ENCODE measurements at regions not wholly inside any gene's neighbourhood (a gene's known extent, or its start where the extent isn't known, plus 50 kb on each side); places are given as distances from the start of the nearest gene placed in this dataset.

DNA sequence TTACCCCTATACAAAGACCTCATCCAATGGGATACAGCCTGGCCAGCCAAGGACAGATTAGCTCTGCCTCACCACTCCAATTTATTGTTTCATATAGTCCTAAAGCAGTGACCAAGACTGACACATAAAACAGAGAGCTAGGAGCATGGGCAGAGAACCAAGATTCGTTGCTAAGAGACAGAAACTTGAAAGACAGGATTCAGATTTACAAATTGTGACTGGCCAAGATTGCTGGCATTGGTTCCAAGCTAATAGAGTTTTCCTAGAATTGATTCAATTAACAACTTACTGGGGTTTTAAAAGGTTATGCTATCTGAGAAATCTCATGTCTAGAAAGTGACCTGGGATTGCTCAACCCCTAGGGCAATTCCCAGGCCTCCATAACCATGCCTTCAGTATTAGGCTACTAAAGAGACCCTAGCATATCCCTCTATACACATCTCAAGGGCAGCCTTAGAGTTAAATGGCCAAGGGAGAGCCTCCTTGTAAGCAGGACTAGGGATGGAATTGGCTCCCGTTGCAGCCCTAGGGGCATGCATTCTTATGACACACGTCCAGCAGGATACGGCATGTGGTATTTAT is 75.6 kb downstream of the ICOS start:
- TF ChIP-seq FOXP2 (optimal IDR thresholded peaks at IDR 0.05; ENCODE audit: control extremely low read depth, extremely low read length, insufficient read depth) (no peak), EZH2 (IDR thresholded peaks at IDR 0.05) (no peak), POLR2AphosphoS5 (IDR thresholded peaks at IDR 0.05; ENCODE audit: borderline replicate concordance, low read depth, low read length) (no peak)
- Histone ChIP-seq H3K9ac (ENCODE audit: insufficient read length) (no peak overlapping the region), H3K36me3 (ENCODE audit: insufficient read depth, low read length) (no peaks in the 10 kb centered on the region), H3K27ac (no peak overlapping the region), H3K9me3 (ENCODE audit: low read depth, low read length) (no peaks in the 10 kb centered on the region), H3K4me3 (no peak overlapping the region)
- no peak for DNase-seq (ENCODE audit: low read depth, low spot score)

DNA sequence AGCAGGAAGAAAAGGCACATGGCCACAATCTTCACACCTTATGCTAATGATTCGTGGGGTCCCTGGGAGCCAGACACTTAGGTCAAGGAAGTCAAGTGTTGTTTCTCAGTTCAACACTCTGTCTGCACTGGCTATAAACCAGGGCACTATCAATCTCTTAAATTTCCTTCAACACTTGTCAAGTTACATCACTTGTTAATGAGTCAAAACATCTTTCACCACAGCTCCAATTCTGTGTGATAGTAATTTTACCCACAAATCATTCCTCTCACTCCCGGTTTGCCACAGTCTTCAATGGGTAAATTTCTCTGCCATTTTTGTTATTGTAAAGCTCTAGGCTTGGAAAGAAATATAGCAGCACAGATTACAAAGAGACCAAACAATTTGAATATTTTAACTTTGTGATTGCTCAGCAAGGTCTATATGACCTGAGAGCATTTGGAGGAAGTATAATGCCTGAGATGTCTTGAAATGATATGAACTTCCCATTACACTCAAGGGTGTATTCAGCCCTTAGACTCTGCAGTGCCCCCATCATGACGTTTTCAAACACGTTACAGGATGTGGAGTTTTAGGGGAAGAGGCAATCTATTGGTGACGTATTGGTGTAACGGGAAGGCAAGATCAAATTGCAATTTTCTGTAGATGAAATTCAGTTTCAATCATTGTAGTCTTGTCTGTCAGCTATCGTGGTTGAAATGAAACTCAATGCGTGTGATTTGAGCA is 78.7 kb downstream of the ICOS start:
- Histone ChIP-seq H3K9me3 (ENCODE audit: low read depth, low read length) (no peaks in the 10 kb centered on the region), H3K9ac (ENCODE audit: insufficient read length) (no peak overlapping the region), H3K27ac (no peak overlapping the region), H3K4me3 (no peak overlapping the region), H3K36me3 (ENCODE audit: insufficient read depth, low read length) (no peaks in the 10 kb centered on the region)
- TF ChIP-seq POLR2AphosphoS5 (IDR thresholded peaks at IDR 0.05; ENCODE audit: borderline replicate concordance, low read depth, low read length) (no peak), FOXP2 (optimal IDR thresholded peaks at IDR 0.05; ENCODE audit: control extremely low read depth, extremely low read length, insufficient read depth) (no peak), EZH2 (IDR thresholded peaks at IDR 0.05) (no peak)
- DNase-seq (ENCODE audit: low read depth, low spot score): no peak

DNA sequence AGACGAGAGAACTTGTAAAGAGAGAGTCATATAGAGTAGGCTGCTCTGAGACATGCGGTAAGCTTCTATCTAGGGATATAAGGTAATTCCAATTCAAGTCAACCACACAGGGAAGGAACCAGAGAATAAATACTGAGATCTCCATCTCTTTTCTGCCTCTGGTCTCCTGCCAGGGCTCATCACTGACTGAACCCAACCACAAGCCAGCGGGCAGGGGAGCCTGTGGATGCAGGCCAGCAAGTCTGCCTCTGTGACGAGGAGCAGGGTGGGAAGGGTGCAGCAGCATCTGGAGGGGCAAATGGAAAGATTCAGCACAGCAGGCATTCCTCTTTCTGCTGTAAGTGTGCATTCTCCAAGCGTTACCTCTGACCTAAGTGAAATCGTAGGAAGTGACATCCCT is 82.2 kb downstream of the ICOS start:
- H3K9me3 ChIP-seq (ENCODE audit: low read depth, low read length): no peaks in the 10 kb centered on the region
- no peak overlapping the region for H3K4me3 ChIP-seq
- H3K9ac ChIP-seq (ENCODE audit: insufficient read length): no peak overlapping the region
- H3K36me3 ChIP-seq (ENCODE audit: insufficient read depth, low read length): no peaks in the 10 kb centered on the region
- no peak overlapping the region for H3K27ac ChIP-seq
- no peak for TF ChIP-seq EZH2 (IDR thresholded peaks at IDR 0.05)
- TF ChIP-seq FOXP2 (optimal IDR thresholded peaks at IDR 0.05; ENCODE audit: control extremely low read depth, extremely low read length, insufficient read depth): no peak
- TF ChIP-seq POLR2AphosphoS5 (IDR thresholded peaks at IDR 0.05; ENCODE audit: borderline replicate concordance, low read depth, low read length): no peak
- no peak for DNase-seq (ENCODE audit: low read depth, low spot score)

DNA sequence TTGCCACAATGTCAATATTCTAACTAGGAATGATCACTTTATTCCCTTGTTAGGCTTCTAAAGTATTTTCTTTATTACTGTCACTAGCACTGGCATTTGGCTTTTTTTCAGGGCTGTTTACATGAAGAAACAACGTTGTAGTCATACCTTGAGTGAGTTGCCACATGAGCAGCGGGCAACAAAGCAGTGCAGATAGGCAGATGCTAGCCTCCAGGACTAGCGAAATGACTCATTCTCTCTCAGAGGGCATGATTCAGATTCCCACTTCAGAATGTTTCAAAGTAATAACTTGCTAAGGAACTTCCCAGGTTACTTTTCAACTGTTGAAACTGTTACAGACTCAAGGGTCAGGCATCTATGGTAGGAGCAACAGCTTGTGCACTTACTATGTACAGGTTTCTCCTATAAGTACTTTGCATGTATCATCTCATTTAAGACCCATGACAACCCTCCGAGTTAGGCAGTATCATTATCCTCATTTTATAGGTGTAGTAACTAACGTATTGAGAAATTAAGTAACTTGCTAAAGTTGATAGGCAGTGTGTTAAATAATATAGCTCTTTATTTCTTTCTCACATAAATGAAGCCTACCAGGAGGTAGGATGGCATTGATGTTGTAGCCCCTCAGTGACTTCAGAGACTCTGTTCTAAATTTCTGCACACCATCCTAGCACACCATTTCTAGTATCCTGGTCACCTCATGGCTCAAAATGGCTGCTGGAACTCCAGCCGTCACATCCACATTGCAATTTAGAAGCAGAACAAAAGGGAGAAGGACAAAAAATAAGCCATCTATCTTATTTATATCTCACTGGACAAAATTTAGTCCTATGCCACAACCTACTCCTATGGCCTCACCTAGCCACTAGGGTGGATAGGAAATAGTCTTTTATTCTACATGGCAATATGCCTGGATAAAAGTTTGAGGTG is 83.3 kb downstream of the ICOS start:
- no peaks in the 10 kb centered on the region for H3K9me3 ChIP-seq (ENCODE audit: low read depth, low read length)
- H3K4me3 ChIP-seq: no peak overlapping the region
- H3K27ac ChIP-seq: no peak overlapping the region
- TF ChIP-seq FOXP2 (optimal IDR thresholded peaks at IDR 0.05; ENCODE audit: control extremely low read depth, extremely low read length, insufficient read depth) (no peak), EZH2 (IDR thresholded peaks at IDR 0.05) (no peak), POLR2AphosphoS5 (IDR thresholded peaks at IDR 0.05; ENCODE audit: borderline replicate concordance, low read depth, low read length) (no peak)
- H3K36me3 ChIP-seq (ENCODE audit: insufficient read depth, low read length): no peaks in the 10 kb centered on the region
- DNase-seq (ENCODE audit: low read depth, low spot score): no peak
- no peak overlapping the region for H3K9ac ChIP-seq (ENCODE audit: insufficient read length)

DNA sequence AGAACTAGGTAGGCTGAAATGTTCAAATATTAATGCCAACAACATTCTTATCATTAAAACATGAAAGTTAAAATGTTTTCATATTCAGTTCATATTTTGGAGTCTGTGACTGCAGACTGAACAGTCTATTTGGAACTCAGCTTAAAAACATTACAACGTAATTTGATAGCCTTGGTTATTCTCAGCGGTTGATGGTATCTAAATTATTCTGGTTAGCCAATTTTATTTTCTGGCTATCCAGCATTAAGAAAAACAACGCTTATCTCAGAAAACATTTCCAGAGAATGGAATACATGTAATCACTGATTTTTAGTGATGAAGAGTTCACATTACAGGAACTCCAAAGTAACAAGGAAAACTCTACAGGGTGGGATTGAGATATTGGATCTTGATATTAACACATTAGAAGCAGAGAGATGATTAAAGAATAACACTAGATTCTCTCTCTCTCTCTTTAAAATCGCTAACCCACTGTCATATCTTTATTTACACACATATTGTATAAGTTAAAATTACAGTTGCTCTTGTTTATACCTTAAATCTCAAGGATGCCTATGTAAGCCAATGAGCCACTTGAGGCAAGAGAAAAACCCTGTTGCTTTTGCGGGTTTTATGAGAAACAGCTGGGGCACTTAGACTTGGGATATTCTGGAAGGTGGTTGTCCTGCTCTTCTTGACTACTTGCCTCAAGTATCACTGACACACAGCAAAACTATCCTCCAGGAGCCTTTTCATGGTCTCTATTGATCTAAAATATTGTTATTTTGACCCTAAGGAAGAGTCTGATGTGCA is 84.9 kb downstream of the ICOS start:
- no peak for DNase-seq (ENCODE audit: low read depth, low spot score)

DNA sequence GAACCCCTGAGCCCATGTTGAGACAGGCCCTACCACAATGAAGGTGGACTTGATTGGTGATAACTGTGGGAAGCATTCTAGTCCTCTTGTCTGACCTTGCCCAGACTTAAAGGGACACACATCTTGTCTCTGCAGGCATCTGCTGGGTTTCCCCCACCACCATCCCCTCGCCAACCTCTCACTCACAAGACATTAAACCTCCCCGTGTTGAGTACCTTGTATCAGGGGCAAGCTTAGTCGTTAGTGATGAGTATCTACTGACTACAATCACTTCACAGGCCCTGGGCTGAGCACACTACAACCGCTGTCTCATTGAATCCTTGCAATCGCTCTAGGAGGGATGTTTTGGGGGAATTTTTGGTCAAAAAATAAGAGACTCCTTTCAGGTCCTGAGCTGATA is 86.0 kb downstream of the ICOS start:
- Histone ChIP-seq H3K4me3 (no peak overlapping the region), H3K36me3 (ENCODE audit: insufficient read depth, low read length) (no peaks in the 10 kb centered on the region), H3K9ac (ENCODE audit: insufficient read length) (no peak overlapping the region), H3K9me3 (ENCODE audit: low read depth, low read length) (no peaks in the 10 kb centered on the region), H3K27ac (no peak overlapping the region)
- TF ChIP-seq POLR2AphosphoS5 (IDR thresholded peaks at IDR 0.05; ENCODE audit: borderline replicate concordance, low read depth, low read length) (no peak), FOXP2 (optimal IDR thresholded peaks at IDR 0.05; ENCODE audit: control extremely low read depth, extremely low read length, insufficient read depth) (no peak), EZH2 (IDR thresholded peaks at IDR 0.05) (no peak)
- DNase-seq (ENCODE audit: low read depth, low spot score): no peak

More for the DNA sequence above, 84.9 kb downstream of the ICOS start:
- Histone ChIP-seq H3K36me3 (ENCODE audit: insufficient read depth, low read length) (no peaks in the 10 kb centered on the region), H3K9me3 (ENCODE audit: low read depth, low read length) (no peaks in the 10 kb centered on the region), H3K9ac (ENCODE audit: insufficient read length) (no peak overlapping the region), H3K4me3 (no peak overlapping the region), H3K27ac (no peak overlapping the region)
- TF ChIP-seq POLR2AphosphoS5 (IDR thresholded peaks at IDR 0.05; ENCODE audit: borderline replicate concordance, low read depth, low read length): no peak
- no peak for TF ChIP-seq FOXP2 (optimal IDR thresholded peaks at IDR 0.05; ENCODE audit: control extremely low read depth, extremely low read length, insufficient read depth)
- TF ChIP-seq EZH2 (IDR thresholded peaks at IDR 0.05): no peak

DNA sequence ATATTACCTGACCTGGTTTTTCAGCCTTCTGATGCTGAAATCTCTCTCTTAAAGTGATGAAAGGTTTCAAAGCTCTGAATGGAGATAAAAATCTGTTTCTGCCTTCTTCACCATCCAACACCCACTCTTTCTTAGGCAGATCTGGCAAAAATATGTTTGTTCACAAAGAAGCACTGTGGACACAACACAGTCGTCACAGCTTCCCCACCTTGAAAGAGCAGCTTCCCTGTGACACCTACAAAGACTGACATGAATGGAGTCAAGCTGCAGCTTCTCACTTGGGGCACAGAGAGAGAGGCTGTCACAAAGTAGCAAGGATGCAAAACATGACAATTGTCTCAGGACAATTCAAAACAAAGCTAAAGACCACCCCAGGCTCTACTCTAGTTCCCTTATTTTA is 86.5 kb downstream of the ICOS start:
- TF ChIP-seq EZH2 (IDR thresholded peaks at IDR 0.05) (no peak), POLR2AphosphoS5 (IDR thresholded peaks at IDR 0.05; ENCODE audit: borderline replicate concordance, low read depth, low read length) (no peak), FOXP2 (optimal IDR thresholded peaks at IDR 0.05; ENCODE audit: control extremely low read depth, extremely low read length, insufficient read depth) (no peak)
- DNase-seq (ENCODE audit: low read depth, low spot score): no peak
- Histone ChIP-seq H3K9me3 (ENCODE audit: low read depth, low read length) (no peaks in the 10 kb centered on the region), H3K4me3 (no peak overlapping the region), H3K9ac (ENCODE audit: insufficient read length) (no peak overlapping the region), H3K27ac (no peak overlapping the region), H3K36me3 (ENCODE audit: insufficient read depth, low read length) (no peaks in the 10 kb centered on the region)
